ENCODE measurements at regions not wholly inside any gene's neighbourhood (a gene's known extent, or its start where the extent isn't known, plus 50 kb on each side); places are given as distances from the start of the nearest gene placed in this dataset.
"Not testable (repeated sequence)": the region's sequence is repeated elsewhere in the genome, so short reads cannot be mapped to it uniquely, and the experiment has no call there.

GRCh38 chr16:10261077-10261476 lies 78.8 kb upstream of the GRIN2A start:
- DNase-seq (ENCODE audit: low read depth, low spot score) = no peak
- in situ Hi-C loops (cut with HindIII; ENCODE audit: low sequenced_read_pairs) = no loop called here
- TF ChIP-seq CTCF (IDR thresholded peaks at IDR 0.05; ENCODE audit: low read depth, low read length) = no peak
- no peak overlapping the region for H3K4me3 ChIP-seq (ENCODE audit: low read depth, low read length)

- H3K4me3 ChIP-seq (ENCODE audit: low read depth, low read length); DNase-seq (ENCODE audit: low read depth, low spot score); in situ Hi-C loops (cut with HindIII; ENCODE audit: low sequenced_read_pairs): not testable (repeated sequence)
Measured at GRCh38 chr16:10261526-10261925, 79.3 kb upstream of the GRIN2A start.

- in situ Hi-C loops (cut with HindIII; ENCODE audit: low sequenced_read_pairs) = no loop called here
- no peak for TF ChIP-seq CTCF (IDR thresholded peaks at IDR 0.05; ENCODE audit: low read depth, low read length)
- H3K4me3 ChIP-seq (ENCODE audit: low read depth, low read length) = no peak overlapping the region
- DNase-seq (ENCODE audit: low read depth, low spot score) = no peak
Measured at GRCh38 chr16:10262377-10263132, 80.3 kb upstream of the GRIN2A start.

GRCh38 chr16:10265770-10266615 lies 83.8 kb upstream of the GRIN2A start:
- H3K4me3 ChIP-seq (ENCODE audit: low read depth, low read length) = no peak overlapping the region
- DNase-seq (ENCODE audit: low read depth, low spot score) = no peak
- in situ Hi-C loops (cut with HindIII; ENCODE audit: low sequenced_read_pairs) = no loop called here
- TF ChIP-seq CTCF (IDR thresholded peaks at IDR 0.05; ENCODE audit: low read depth, low read length) = no peak

- TF ChIP-seq CTCF (IDR thresholded peaks at IDR 0.05; ENCODE audit: low read depth, low read length) = no peak
- in situ Hi-C loops (cut with HindIII; ENCODE audit: low sequenced_read_pairs) = no loop called here
- no peak for DNase-seq (ENCODE audit: low read depth, low spot score)
- no peak overlapping the region for H3K4me3 ChIP-seq (ENCODE audit: low read depth, low read length)
Measured at GRCh38 chr16:10266809-10267208, 84.6 kb upstream of the GRIN2A start.

GRCh38 chr16:10269632-10270031 lies 87.4 kb upstream of the GRIN2A start:
- no peak for TF ChIP-seq CTCF (IDR thresholded peaks at IDR 0.05; ENCODE audit: low read depth, low read length)
- in situ Hi-C loops (cut with HindIII; ENCODE audit: low sequenced_read_pairs) = no loop called here
- DNase-seq (ENCODE audit: low read depth, low spot score) = no peak
- H3K4me3 ChIP-seq (ENCODE audit: low read depth, low read length) = no peak overlapping the region

GRCh38 chr16:10272250-10272854 lies 90.1 kb upstream of the GRIN2A start:
- H3K4me3 ChIP-seq (ENCODE audit: low read depth, low read length); in situ Hi-C loops (cut with HindIII; ENCODE audit: low sequenced_read_pairs); DNase-seq (ENCODE audit: low read depth, low spot score): not testable (repeated sequence)

GRCh38 chr16:10275214-10275996 lies 93.2 kb upstream of the GRIN2A start:
- DNase-seq (ENCODE audit: low read depth, low spot score); in situ Hi-C loops (cut with HindIII; ENCODE audit: low sequenced_read_pairs); H3K4me3 ChIP-seq (ENCODE audit: low read depth, low read length): not testable (repeated sequence)
